Neutrophil (primary cell): ENCODE measurements at regions not wholly inside any gene's neighbourhood (a gene's known extent, or its start where the extent isn't known, plus 50 kb on each side); places are given as distances from the start of the nearest gene placed in this dataset.

Source experiments
- H3K27ac ChIP-seq: fragments of 200-600 bp; sonication (generic); 2 replicates; pipeline ENCODE4 v1.5.1; 2016; ENCODE audit warnings: mild to moderate bottlenecking, moderate library complexity
- H3K27me3 ChIP-seq: fragments of 200-600 bp; sonication (generic); 2 replicates; pipeline ENCODE4 v1.6.0; 2016; ENCODE audit warnings: mild to moderate bottlenecking
- H3K36me3 ChIP-seq: fragments of 200-600 bp; sonication (generic); 2 replicates; pipeline ENCODE4 v1.5.1; 2017
- H3K4me1 ChIP-seq, 2 experiments: fragments of 200-600 bp in 1 of 2; sonication (generic) in 1 of 2; 1 replicate in 1 of 2; 2 replicates in 1 of 2; pipeline versions ENCODE4 v1.5.1 to v1.6.1; 2013 to 2016; ENCODE audit warnings: low read depth in 1 of 2, low read length in 1 of 2, mild to moderate bottlenecking in 1 of 2, moderate library complexity in 1 of 2; ENCODE audit not compliant: control insufficient read depth in 1 of 2, insufficient read depth in 1 of 2
- H3K4me3 ChIP-seq, 2 experiments: fragments of 200-600 bp in 1 of 2; sonication (generic) in 1 of 2; 1 replicate in 1 of 2; 2 replicates in 1 of 2; pipeline ENCODE4 v1.5.1; 2013 to 2016; ENCODE audit warnings: low read depth in 1 of 2, low read length in 1 of 2, mild to moderate bottlenecking in 1 of 2, moderate library complexity in 1 of 2
- H3K9me3 ChIP-seq: fragments of 200-600 bp; sonication (generic); 2 replicates; pipeline ENCODE4 v1.5.1; 2016
- CTCF ChIP-seq: fragments of 200-600 bp; sonication (generic); IDR thresholded peaks from 2 replicates; pipeline ENCODE4 v1.5.1; 2016; ENCODE audit warnings: antibody characterized with exemption

DNA sequence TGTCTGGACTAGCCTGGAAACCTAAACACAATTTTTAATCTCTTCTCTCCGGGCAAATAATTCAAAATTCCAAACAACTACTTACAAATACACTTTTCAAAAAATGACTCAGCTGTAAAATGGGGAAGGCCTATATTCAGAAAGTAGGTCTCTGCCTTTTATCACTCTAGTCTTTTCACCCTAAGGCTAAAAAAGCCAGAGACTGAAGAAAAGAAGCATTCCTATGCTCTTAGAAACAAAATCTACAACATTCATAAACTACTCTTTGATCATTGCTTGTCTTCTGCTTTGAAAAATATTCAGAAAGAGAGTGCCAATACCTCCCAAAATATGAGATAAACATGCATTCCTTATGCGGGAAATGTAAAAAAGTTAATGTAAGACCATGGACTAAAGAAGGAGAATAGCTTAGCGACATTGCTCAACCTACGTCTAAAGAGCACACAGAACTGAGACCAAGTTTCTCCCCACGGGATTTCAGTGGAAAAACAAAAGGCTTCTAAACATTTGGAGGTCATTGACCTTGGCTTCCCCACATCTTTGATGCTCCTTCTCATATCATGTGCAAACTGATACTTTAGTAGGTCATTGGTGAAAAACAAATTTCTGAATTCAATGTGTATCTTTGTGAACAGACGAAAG, 74.4 kb upstream of the EPB41L3 start:
- TF ChIP-seq CTCF = no peak
- Histone ChIP-seq H3K4me3 (no peak overlapping the region), H3K27me3 (peaks cover 52% of the 10 kb centered on the region), H3K4me1 (no peaks in the 10 kb centered on the region), H3K9me3 (no peaks in the 10 kb centered on the region), H3K36me3 (no peaks in the 10 kb centered on the region), H3K27ac (no peak overlapping the region)

DNA sequence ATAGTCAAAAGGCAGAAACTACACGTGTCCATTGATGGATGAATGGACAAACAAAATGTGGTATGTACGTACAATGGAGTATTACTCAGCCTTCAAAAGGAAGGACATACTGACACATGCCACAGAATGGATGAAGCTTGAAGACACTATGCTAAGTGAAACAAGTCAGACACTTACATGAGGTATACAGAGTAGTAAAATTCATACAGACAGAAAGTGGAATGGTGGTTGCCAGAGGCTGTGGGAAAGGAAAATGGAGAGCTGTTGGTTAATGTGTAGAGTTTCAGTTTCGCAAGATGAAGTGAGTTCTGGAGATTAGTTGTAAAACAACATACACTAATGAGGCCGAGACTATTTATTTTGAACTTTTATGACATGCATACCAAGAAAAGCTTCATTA, 67.4 kb upstream of the EPB41L3 start:
- no peaks in the 10 kb centered on the region for H3K9me3 ChIP-seq
- H3K27me3 ChIP-seq = peaks cover 36% of the 10 kb centered on the region
- TF ChIP-seq CTCF = no peak
- H3K4me3 ChIP-seq = no peak overlapping the region
- H3K36me3 ChIP-seq = no peaks in the 10 kb centered on the region
- H3K4me1 ChIP-seq = no peaks in the 10 kb centered on the region
- no peak overlapping the region for H3K27ac ChIP-seq

DNA sequence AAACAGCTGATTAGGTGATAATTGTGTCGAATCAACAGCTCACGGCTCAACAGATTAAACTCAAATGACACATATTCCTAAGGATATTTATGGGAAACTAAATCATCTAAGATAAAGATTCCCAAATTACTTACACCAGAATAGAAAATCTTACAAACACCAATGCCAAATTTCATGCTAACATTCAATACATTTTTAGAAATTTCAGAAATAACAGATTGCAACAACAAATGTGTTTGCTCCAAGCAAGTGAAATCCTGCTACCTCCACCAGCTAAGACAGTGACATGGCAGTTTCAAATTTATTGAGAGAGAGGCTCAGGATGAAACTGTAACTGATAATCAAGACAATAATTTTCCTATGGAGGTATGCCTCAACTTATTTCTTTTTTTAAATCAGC, 65.0 kb upstream of the EPB41L3 start:
- Histone ChIP-seq H3K9me3 (no peaks in the 10 kb centered on the region), H3K36me3 (no peaks in the 10 kb centered on the region), H3K27me3 (peaks cover 20% of the 10 kb centered on the region), H3K4me1 (no peaks in the 10 kb centered on the region), H3K27ac (no peak overlapping the region), H3K4me3 (no peak overlapping the region)
- TF ChIP-seq CTCF = no peak

DNA sequence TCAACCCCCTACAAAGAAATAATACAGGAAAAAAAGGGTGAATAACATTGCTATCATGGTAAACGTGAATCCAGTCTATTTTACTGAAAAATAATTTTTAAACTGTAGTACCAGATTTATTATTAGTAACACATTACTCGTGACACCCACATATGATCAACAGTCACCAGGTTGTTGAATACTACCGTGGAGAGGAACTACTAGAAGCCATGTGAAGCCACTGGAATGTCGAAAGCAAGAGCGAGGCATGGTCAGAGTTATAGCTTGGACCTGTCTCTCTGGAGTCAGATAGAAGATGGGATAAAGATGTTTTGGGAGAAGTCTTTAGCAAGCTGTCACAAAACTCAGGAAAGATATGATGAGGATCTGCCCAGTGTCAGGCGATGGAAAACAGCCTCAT, 63.2 kb upstream of the EPB41L3 start:
- TF ChIP-seq CTCF = no peak
- H3K9me3 ChIP-seq = no peaks in the 10 kb centered on the region
- H3K4me1 ChIP-seq = no peaks in the 10 kb centered on the region
- no peak overlapping the region for H3K27ac ChIP-seq
- peaks cover 26% of the 10 kb centered on the region for H3K27me3 ChIP-seq
- no peaks in the 10 kb centered on the region for H3K36me3 ChIP-seq
- H3K4me3 ChIP-seq = no peak overlapping the region

GRCh38 chr18:5604778-5605177, 61.0 kb upstream of the EPB41L3 start:
- H3K36me3 ChIP-seq = no peaks in the 10 kb centered on the region
- H3K9me3 ChIP-seq = no peaks in the 10 kb centered on the region
- no peak overlapping the region for H3K27ac ChIP-seq
- no peak for TF ChIP-seq CTCF
- H3K4me1 ChIP-seq = no peaks in the 10 kb centered on the region
- H3K4me3 ChIP-seq = no peak overlapping the region
- peaks cover 44% of the 10 kb centered on the region for H3K27me3 ChIP-seq

GRCh38 chr18:5603153-5603552, 59.4 kb upstream of the EPB41L3 start:
- TF ChIP-seq CTCF = no peak
- H3K27ac ChIP-seq = no peak overlapping the region
- H3K9me3 ChIP-seq = no peaks in the 10 kb centered on the region
- no peak overlapping the region for H3K4me3 ChIP-seq
- peaks cover 45% of the 10 kb centered on the region for H3K27me3 ChIP-seq
- H3K4me1 ChIP-seq = no peaks in the 10 kb centered on the region
- no peaks in the 10 kb centered on the region for H3K36me3 ChIP-seq
